ENCODE measurements at regions not wholly inside any gene's neighbourhood (a gene's known extent, or its start where the extent isn't known, plus 50 kb on each side); places are given as distances from the start of the nearest gene placed in this dataset.

GRCh38 chrX:137164329-137164728, 130.5 kb upstream of the GPR101 start:
- TF ChIP-seq CTCF (IDR thresholded peaks at IDR 0.05) (no peak), EZH2 (IDR thresholded peaks at IDR 0.05) (no peak)
